ENCODE measurements at regions not wholly inside any gene's neighbourhood (a gene's known extent, or its start where the extent isn't known, plus 50 kb on each side); places are given as distances from the start of the nearest gene placed in this dataset.
"Not testable (repeated sequence)": the region's sequence is repeated elsewhere in the genome, so short reads cannot be mapped to it uniquely, and the experiment has no call there.

- DNase-seq (ENCODE audit: low spot score) (no peak), ATAC-seq (no peak)
Measured at GRCh38 chr3:5666455-5666854, 478.9 kb downstream of the EDEM1 start.

- DNase-seq (ENCODE audit: low spot score) (no peak), ATAC-seq (no peak)
Measured at GRCh38 chr3:5673521-5673920, 486.0 kb downstream of the EDEM1 start.

GRCh38 chr3:5675319-5675718 lies 487.8 kb downstream of the EDEM1 start:
- DNase-seq (ENCODE audit: low spot score) (no peak), ATAC-seq (no peak)

- ATAC-seq (no peak), DNase-seq (ENCODE audit: low spot score) (no peak)
Measured at GRCh38 chr3:5677555-5677954, 490.0 kb downstream of the EDEM1 start.

GRCh38 chr3:5678248-5678647 lies 490.7 kb downstream of the EDEM1 start:
- ATAC-seq (no peak), DNase-seq (ENCODE audit: low spot score) (no peak)

GRCh38 chr3:5678844-5679243 lies 491.3 kb downstream of the EDEM1 start:
- DNase-seq (ENCODE audit: low spot score) (no peak), ATAC-seq (no peak)

- DNase-seq (ENCODE audit: low spot score) (no peak), ATAC-seq (no peak)
Measured at GRCh38 chr3:5687230-5687629, 499.7 kb downstream of the EDEM1 start.

GRCh38 chr3:5690490-5690889 lies 503.0 kb downstream of the EDEM1 start:
- no peak for ATAC-seq
- DNase-seq (ENCODE audit: low spot score): no peak

- ATAC-seq (no peak), DNase-seq (ENCODE audit: low spot score) (no peak)
Measured at GRCh38 chr3:5690904-5691532, 503.5 kb downstream of the EDEM1 start.

GRCh38 chr3:5692446-5692845 lies 504.9 kb downstream of the EDEM1 start:
- DNase-seq (ENCODE audit: low spot score): no peak
- ATAC-seq: no peak

- no peak for DNase-seq (ENCODE audit: low spot score)
Measured at GRCh38 chr3:5694266-5694665, 506.8 kb downstream of the EDEM1 start.

GRCh38 chr3:5698851-5699250 lies 511.3 kb downstream of the EDEM1 start:
- no peak for DNase-seq (ENCODE audit: low spot score)
- ATAC-seq: no peak

More at GRCh38 chr3:5694266-5694665, 506.8 kb downstream of the EDEM1 start:
- ATAC-seq: no peak

GRCh38 chr3:5699313-5699712 lies 511.8 kb downstream of the EDEM1 start:
- DNase-seq (ENCODE audit: low spot score) (no peak), ATAC-seq (no peak)

- ATAC-seq: no peak
- no peak for DNase-seq (ENCODE audit: low spot score)
Measured at GRCh38 chr3:5699811-5700210, 512.3 kb downstream of the EDEM1 start.

GRCh38 chr3:5701005-5701404 lies 513.5 kb downstream of the EDEM1 start:
- ATAC-seq; DNase-seq (ENCODE audit: low spot score): not testable (repeated sequence)

GRCh38 chr3:5707794-5708193 lies 520.3 kb downstream of the EDEM1 start:
- no peak for DNase-seq (ENCODE audit: low spot score)
- ATAC-seq: no peak

GRCh38 chr3:5709714-5710113 lies 522.2 kb downstream of the EDEM1 start:
- DNase-seq (ENCODE audit: low spot score) (no peak), ATAC-seq (no peak)

- no peak for ATAC-seq
- DNase-seq (ENCODE audit: low spot score): no peak
Measured at GRCh38 chr3:5710718-5711117, 523.2 kb downstream of the EDEM1 start.

- DNase-seq (ENCODE audit: low spot score) (no peak), ATAC-seq (no peak)
Measured at GRCh38 chr3:5717254-5717653, 529.7 kb downstream of the EDEM1 start.

GRCh38 chr3:5719668-5720067 lies 532.2 kb downstream of the EDEM1 start:
- not testable (repeated sequence) for DNase-seq (ENCODE audit: low spot score); ATAC-seq

- ATAC-seq (no peak), DNase-seq (ENCODE audit: low spot score) (no peak)
Measured at GRCh38 chr3:5725801-5726200, 538.3 kb downstream of the EDEM1 start.

GRCh38 chr3:5726621-5727020 lies 539.1 kb downstream of the EDEM1 start:
- ATAC-seq (no peak), DNase-seq (ENCODE audit: low spot score) (no peak)

- DNase-seq (ENCODE audit: low spot score): no peak
Measured at GRCh38 chr3:5727743-5728484, 540.4 kb downstream of the EDEM1 start.

More at GRCh38 chr3:5727743-5728484, 540.4 kb downstream of the EDEM1 start:
- no peak for ATAC-seq
